Mesodermal cell (in vitro differentiated cells): ENCODE measurements at regions not wholly inside any gene's neighbourhood (a gene's known extent, or its start where the extent isn't known, plus 50 kb on each side); places are given as distances from the start of the nearest gene placed in this dataset.
"Not testable (repeated sequence)": the region's sequence is repeated elsewhere in the genome, so short reads cannot be mapped to it uniquely, and the experiment has no call there.

ENCODE experiments used
- H3K27ac ChIP-seq: 2 replicates; pipeline ENCODE4 v1.7.0; 2013; ENCODE audit warnings: mild to moderate bottlenecking, low read depth, low read length, moderate library complexity; ENCODE audit not compliant: severe bottlenecking
- H3K36me3 ChIP-seq: 2 replicates; pipeline ENCODE4 v1.7.1; 2013; ENCODE audit warnings: mild to moderate bottlenecking, low read length, moderate library complexity; ENCODE audit not compliant: control insufficient read depth, insufficient read depth
- H3K4me1 ChIP-seq: one replicate; pipeline ENCODE4 v1.7.1; 2013; ENCODE audit warnings: mild to moderate bottlenecking, low read length; ENCODE audit not compliant: insufficient read depth, control insufficient read depth, poor library complexity, severe bottlenecking
- H3K4me3 ChIP-seq: 2 replicates; pipeline ENCODE4 v1.7.0; 2013; ENCODE audit warnings: low read length, control low read depth, mild to moderate bottlenecking; ENCODE audit not compliant: insufficient read depth, poor library complexity, severe bottlenecking; ENCODE audit errors: extremely low read depth
- H3K9me3 ChIP-seq: 2 replicates; pipeline ENCODE4 v1.7.1; 2013; ENCODE audit warnings: mild to moderate bottlenecking, low read length, moderate library complexity; ENCODE audit not compliant: control insufficient read depth
- WGBS, 2 experiments: methylation state at CpG; one replicate each; pipeline ENCODE4 v1.1.5; 2013; ENCODE audit warnings: missing lambda C conversion rate in 2 of 2; ENCODE audit not compliant: insufficient coverage in 2 of 2; 5-methylcytosine and 5-hydroxymethylcytosine counted together

GRCh38 chrX:76918033-76918432 is 490.5 kb downstream of the MAGEE1 start:
- Histone ChIP-seq H3K27ac (no peak overlapping the region), H3K4me3 (no peak overlapping the region), H3K9me3 (no peaks in the 10 kb centered on the region), H3K4me1 (no peaks in the 10 kb centered on the region), H3K36me3 (no peaks in the 10 kb centered on the region)
- WGBS, 2 experiments: no CpG with 5 or more reads among the region's 1 CpG

DNA sequence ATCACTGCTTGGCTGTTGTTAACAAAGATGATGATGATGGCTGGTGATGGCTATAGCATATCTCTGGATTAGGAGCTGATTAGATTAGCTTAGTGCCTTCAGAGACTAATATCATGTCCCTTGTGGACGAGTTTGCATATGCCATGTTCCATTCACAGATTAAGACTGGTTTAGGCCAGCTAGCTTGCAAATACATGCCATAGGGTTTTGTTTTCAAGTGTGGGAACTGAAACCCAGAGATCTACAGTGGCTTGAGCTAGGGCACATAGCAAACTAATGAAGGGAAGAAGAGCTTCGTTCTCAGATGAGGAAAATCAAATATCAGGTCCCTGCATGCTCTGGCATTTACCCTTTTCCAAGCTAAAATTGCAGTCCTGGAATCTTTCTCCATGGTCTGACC is 492.3 kb downstream of the MAGEE1 start:
- Histone ChIP-seq H3K9me3 (no peaks in the 10 kb centered on the region), H3K4me3 (no peak overlapping the region), H3K4me1 (no peaks in the 10 kb centered on the region), H3K27ac (no peak overlapping the region), H3K36me3 (no peaks in the 10 kb centered on the region)
- 67 to 80% methylated on average over 1 of the region's 2 CpGs for WGBS, 2 experiments

DNA sequence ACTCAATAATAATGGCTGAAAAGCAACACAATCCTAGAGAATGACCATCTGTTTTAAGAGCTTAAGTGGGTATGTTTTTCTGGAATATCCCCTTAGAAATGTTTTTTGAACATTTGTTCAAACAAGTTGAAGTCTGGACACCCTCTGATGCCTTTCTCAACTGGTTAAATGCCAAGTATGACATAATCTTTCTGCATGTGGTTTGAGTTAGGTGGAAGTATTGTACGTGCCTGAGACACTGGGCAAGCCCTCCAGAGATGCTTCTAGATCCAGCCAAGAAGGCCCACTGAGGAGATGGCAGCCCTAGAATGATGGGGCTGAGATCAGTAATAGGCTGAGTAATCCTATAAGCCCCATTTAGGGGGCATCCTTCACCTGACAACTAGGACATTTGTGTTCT is 493.1 kb downstream of the MAGEE1 start:
- no peaks in the 10 kb centered on the region for H3K4me1 ChIP-seq
- H3K9me3 ChIP-seq: no peaks in the 10 kb centered on the region
- H3K27ac ChIP-seq: no peak overlapping the region
- no CpG with 5 or more reads among the region's 1 CpG for WGBS, 2 experiments
- H3K4me3 ChIP-seq: no peak overlapping the region
- H3K36me3 ChIP-seq: no peaks in the 10 kb centered on the region

DNA sequence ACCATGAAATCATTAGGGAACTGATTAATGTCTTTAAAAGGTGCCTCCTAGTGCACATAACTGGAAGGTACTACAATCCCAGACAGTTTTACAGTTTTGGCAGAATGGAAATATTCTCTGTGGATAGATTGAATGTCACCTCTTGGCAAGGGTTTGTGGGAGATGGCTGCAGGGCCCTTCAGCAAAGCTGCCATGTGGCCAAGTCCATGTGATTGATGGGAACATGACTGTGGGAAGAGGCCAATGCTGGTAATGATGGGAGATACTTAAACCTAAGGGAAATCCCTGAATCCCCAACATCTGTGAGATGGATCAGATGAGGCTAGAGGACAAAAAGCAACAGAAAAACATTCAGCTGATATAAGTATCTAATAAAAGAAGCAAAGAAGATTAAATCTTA is 493.7 kb downstream of the MAGEE1 start:
- H3K4me3 ChIP-seq: no peak overlapping the region
- H3K4me1 ChIP-seq: no peaks in the 10 kb centered on the region
- H3K36me3 ChIP-seq: no peaks in the 10 kb centered on the region
- no peaks in the 10 kb centered on the region for H3K9me3 ChIP-seq
- H3K27ac ChIP-seq: no peak overlapping the region

DNA sequence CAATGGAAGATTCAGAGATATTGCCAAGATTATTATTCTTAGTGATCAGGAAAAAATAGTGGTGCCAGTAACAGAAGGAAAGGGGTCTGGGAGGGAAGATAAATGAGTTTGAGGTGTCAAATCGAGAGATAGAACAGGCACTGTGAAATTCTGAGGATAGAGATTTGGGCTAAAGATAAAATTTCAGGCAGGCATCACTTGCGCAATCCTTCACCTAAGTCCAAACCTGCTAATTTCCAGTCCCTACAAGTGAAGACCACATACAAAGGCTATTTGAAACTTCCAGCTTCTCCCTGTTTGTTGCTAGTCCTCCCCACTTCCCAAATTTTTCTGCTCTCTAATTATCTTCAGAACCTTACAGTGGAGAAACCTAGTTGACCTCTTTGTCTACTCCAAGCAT is 494.6 kb downstream of the MAGEE1 start:
- Histone ChIP-seq H3K9me3 (no peaks in the 10 kb centered on the region), H3K4me1 (no peaks in the 10 kb centered on the region), H3K36me3 (no peaks in the 10 kb centered on the region), H3K4me3 (no peak overlapping the region), H3K27ac (no peak overlapping the region)
- WGBS, 2 experiments: 80% methylated on average over 1 of the region's 2 CpGs; no CpG with 5 or more reads in 1 of the 2 experiments

- not testable (repeated sequence) for H3K4me3 ChIP-seq, H3K36me3 ChIP-seq, H3K9me3 ChIP-seq, H3K27ac ChIP-seq, H3K4me1 ChIP-seq
- WGBS, 2 experiments: 50 to 69% methylated on average over 2 to 6 of the region's 7 CpGs
Observed at GRCh38 chrX:76924616-76925015, 497.1 kb downstream of the MAGEE1 start.

- 87 to 100% methylated on average over 1 to 3 of the region's 6 CpGs for WGBS, 2 experiments
- H3K4me3 ChIP-seq: no peak overlapping the region
- no peaks in the 10 kb centered on the region for H3K9me3 ChIP-seq
- no peak overlapping the region for H3K27ac ChIP-seq
- H3K36me3 ChIP-seq: no peaks in the 10 kb centered on the region
- no peaks in the 10 kb centered on the region for H3K4me1 ChIP-seq
Observed at GRCh38 chrX:76931518-76931917, 504.0 kb downstream of the MAGEE1 start.

DNA sequence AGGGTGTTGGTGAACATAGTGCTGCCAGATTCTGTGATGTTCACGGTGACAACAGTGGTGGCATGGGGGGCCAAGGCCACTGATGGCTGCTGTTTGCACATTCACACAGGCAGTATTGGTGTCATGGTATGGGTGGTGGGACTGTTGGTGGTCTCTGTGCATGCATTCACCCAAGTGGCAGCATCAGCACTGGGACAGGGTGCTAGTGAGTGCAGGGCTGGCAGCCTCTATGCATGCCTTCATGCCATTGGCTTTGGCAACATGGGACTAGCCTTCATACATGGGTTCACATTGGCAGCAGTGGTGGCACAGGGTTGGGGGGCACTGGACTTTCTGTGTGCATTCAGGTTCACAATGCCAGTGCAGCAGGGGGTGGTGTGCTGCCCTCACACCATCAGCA is 489.7 kb upstream of the FGF16 start:
- H3K9me3 ChIP-seq: no peaks in the 10 kb centered on the region
- H3K4me3 ChIP-seq: no peak overlapping the region
- no peaks in the 10 kb centered on the region for H3K4me1 ChIP-seq
- 100% methylated on average over 1 of the region's 1 CpG; no CpG with 5 or more reads in 1 of the 2 experiments for WGBS, 2 experiments
- H3K36me3 ChIP-seq: no peaks in the 10 kb centered on the region
- H3K27ac ChIP-seq: no peak overlapping the region

- no CpG with 5 or more reads among the region's 1 CpG for WGBS, 2 experiments
- Histone ChIP-seq H3K4me1 (no peaks in the 10 kb centered on the region), H3K4me3 (no peak overlapping the region), H3K9me3 (no peaks in the 10 kb centered on the region), H3K36me3 (no peaks in the 10 kb centered on the region), H3K27ac (no peak overlapping the region)
Observed at GRCh38 chrX:76971393-76972376, 475.5 kb upstream of the FGF16 start.

DNA sequence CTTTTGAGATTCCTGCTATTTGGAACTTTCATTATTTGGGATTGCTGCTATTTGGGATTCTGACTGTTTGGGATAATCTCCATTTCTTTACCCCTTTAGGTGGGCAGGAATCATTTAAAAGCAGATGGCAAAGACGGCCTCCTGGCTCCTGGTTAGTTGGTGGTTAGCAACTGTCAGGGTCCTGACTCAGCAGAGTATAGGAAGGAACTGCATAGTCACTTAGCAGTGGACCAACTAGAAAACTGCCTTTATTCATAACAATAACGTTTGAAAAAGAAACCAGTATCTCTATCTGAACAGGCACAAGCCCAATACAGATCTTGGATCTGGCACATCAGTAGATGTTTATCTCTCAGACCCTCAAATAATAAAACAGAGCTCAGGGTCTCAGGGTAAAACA is 469.7 kb upstream of the FGF16 start:
- no peaks in the 10 kb centered on the region for H3K9me3 ChIP-seq
- H3K4me3 ChIP-seq: no peak overlapping the region
- 100% methylated on average over 1 of the region's 2 CpGs; no CpG with 5 or more reads in 1 of the 2 experiments for WGBS, 2 experiments
- H3K36me3 ChIP-seq: no peaks in the 10 kb centered on the region
- no peaks in the 10 kb centered on the region for H3K4me1 ChIP-seq
- no peak overlapping the region for H3K27ac ChIP-seq

DNA sequence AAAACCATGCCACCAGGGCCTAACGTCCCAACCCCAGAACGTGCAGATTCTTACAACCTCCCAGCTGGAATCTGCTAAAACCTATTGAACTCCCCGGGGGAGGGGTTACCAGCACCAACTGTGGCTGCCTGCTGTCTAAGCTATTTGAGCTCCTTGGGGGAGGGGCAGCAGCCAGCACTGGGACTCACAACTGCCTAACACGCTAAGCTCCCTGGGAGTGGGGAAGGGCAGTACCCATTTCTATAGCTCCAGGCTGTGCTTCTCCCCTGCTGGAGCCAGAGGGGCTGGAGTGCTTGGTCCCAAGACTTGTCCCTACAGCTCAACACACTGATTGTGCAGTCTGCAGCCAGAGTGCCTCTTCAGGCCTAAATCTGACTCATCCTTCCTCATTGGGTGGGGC is 459.8 kb upstream of the FGF16 start:
- H3K27ac ChIP-seq: no peak overlapping the region

More for the DNA sequence above, 459.8 kb upstream of the FGF16 start:
- 17% methylated on average over 1 of the region's 4 CpGs; no CpG with 5 or more reads in 1 of the 2 experiments for WGBS, 2 experiments
- no peaks in the 10 kb centered on the region for H3K9me3 ChIP-seq
- H3K4me1 ChIP-seq: peaks cover 10% of the 10 kb centered on the region
- H3K36me3 ChIP-seq: no peaks in the 10 kb centered on the region
- H3K4me3 ChIP-seq: no peak overlapping the region
